MCF 10A (cell line): ENCODE measurements at regions not wholly inside any gene's neighbourhood (a gene's known extent, or its start where the extent isn't known, plus 50 kb on each side); places are given as distances from the start of the nearest gene placed in this dataset.
"Not testable (repeated sequence)": the region's sequence is repeated elsewhere in the genome, so short reads cannot be mapped to it uniquely, and the experiment has no call there.

Experiments
- BruUV-seq: library from RNA; stranded (reverse); fragments of 400-500 nt; replicated peaks from 2 replicates; lab custom pipeline; 2021; lab: Mats Ljungman, UMichigan
- CTCF ChIA-PET: fragments of 300-600 bp; sonication (Branson Sonifier 250); formaldehyde crosslinking; extraction: SDS; loops from one replicate; lab custom pipeline; 2021; ENCODE audit warnings: antibody characterized with exemption, inconsistent platforms; lab: Yijun Ruan, JAX
- POLR2A ChIA-PET: fragments of 300-600, 350-650 bp; sonication (Branson Sonifier 250); formaldehyde crosslinking; extraction: SDS; loops from one replicate; lab custom pipeline; 2020; ENCODE audit warnings: antibody characterized with exemption, inconsistent platforms; lab: Yijun Ruan, JAX
- DNase-seq: peaks from one replicate; pipeline ENCODE4 v3.0.0-alpha.2; 2018; ENCODE audit not compliant: unreplicated experiment
- H3K27ac Mint-ChIP-seq: one replicate; pipeline ENCODE4 v1.8.0; 2022; ENCODE audit warnings: mild to moderate bottlenecking, low read depth, mixed read lengths; ENCODE audit not compliant: unreplicated experiment
- H3K27me3 Mint-ChIP-seq: one replicate; pipeline ENCODE4 v1.8.0; 2022; ENCODE audit warnings: mixed read lengths; ENCODE audit not compliant: insufficient read depth, unreplicated experiment
- H3K36me3 Mint-ChIP-seq: one replicate; pipeline ENCODE4 v1.8.0; 2022; ENCODE audit warnings: mild to moderate bottlenecking, moderate library complexity, mixed read lengths; ENCODE audit not compliant: insufficient read depth, unreplicated experiment
- H3K4me1 Mint-ChIP-seq: one replicate; pipeline ENCODE4 v1.8.0; 2022; ENCODE audit warnings: mixed read lengths; ENCODE audit not compliant: insufficient read depth, unreplicated experiment
- H3K4me3 Mint-ChIP-seq: one replicate; pipeline ENCODE4 v1.8.0; 2022; ENCODE audit warnings: mild to moderate bottlenecking, moderate library complexity, mixed read lengths; ENCODE audit not compliant: unreplicated experiment
- H3K9me3 Mint-ChIP-seq: one replicate; pipeline ENCODE4 v1.8.0; 2022; ENCODE audit warnings: mixed read lengths; ENCODE audit not compliant: unreplicated experiment
- intact Hi-C: fragments of 100-400 bp; cut with micrococcal nuclease; formaldehyde crosslinking; loops from 2 replicates; pipeline ENCODE4 v1.14.1; 2022
- TF ChIP-seq, protein P1 (sequence below): fragments of 200-600 bp; IDR thresholded peaks from one replicate; pipeline ENCODE4 v1.8.0; 2022; ENCODE audit warnings: antibody characterized with exemption, mild to moderate bottlenecking; ENCODE audit not compliant: unreplicated experiment

DNA sequence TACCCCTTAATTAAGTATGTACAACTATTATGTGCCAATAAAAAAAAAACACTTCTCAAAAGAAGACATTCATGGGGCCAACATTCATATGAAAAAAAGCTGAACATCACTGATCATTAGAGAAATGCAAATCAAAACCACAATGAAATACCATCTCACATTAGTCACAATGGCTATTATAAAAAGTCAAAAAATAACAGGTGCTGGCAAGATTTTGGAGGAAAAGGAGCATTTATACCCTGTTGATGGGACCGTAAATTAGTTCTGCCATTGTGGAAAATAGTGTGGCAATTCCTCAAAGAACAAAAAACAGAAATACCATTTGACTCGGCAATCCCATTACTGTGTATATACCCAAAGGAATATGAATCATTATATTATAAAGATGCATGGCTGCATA lies 229.9 kb downstream of the PAPSS1 start:
- H3K4me3 Mint-ChIP-seq, result no peak overlapping the region
- no peaks in the 10 kb centered on the region for H3K4me1 Mint-ChIP-seq
- H3K27me3 Mint-ChIP-seq, result no peaks in the 10 kb centered on the region
- BruUV-seq, result no TSS peak
- intact Hi-C loops, result no loop called here
- H3K27ac Mint-ChIP-seq, result no peak overlapping the region
- no peak for DNase-seq
- TF ChIP-seq, protein P1, sequence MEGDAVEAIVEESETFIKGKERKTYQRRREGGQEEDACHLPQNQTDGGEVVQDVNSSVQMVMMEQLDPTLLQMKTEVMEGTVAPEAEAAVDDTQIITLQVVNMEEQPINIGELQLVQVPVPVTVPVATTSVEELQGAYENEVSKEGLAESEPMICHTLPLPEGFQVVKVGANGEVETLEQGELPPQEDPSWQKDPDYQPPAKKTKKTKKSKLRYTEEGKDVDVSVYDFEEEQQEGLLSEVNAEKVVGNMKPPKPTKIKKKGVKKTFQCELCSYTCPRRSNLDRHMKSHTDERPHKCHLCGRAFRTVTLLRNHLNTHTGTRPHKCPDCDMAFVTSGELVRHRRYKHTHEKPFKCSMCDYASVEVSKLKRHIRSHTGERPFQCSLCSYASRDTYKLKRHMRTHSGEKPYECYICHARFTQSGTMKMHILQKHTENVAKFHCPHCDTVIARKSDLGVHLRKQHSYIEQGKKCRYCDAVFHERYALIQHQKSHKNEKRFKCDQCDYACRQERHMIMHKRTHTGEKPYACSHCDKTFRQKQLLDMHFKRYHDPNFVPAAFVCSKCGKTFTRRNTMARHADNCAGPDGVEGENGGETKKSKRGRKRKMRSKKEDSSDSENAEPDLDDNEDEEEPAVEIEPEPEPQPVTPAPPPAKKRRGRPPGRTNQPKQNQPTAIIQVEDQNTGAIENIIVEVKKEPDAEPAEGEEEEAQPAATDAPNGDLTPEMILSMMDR, result no peak
- H3K36me3 Mint-ChIP-seq, result no peaks in the 10 kb centered on the region
- POLR2A ChIA-PET, result no interaction called here
- no peaks in the 10 kb centered on the region for H3K9me3 Mint-ChIP-seq
- CTCF ChIA-PET, result no interaction called here

DNA sequence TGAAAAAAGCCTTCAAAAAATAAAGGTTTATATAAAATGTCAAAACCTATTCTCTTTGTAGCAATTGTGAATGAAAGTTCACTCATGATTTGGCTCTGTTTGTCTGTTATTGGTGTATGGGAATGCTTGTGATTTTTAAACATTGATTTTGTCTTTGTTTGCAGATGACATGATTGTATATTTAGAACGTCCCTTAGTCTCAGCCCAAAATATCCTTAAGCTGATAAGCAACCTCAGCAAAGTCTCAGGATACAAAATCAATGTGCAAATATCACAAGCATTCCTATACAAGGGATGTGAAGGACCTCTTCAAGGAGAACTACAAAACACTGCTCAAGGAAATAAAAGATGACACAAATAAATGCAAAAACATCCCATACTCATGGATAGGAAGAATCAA lies 236.4 kb downstream of the PAPSS1 start:
- H3K36me3 Mint-ChIP-seq, intact Hi-C loops: not testable (repeated sequence)
- CTCF ChIA-PET, result interaction anchor here (0.7 kb wide), 1 partner anchor 308 kb away, joined by 3 read pairs; no protein-coding TSS in a partner anchor

DNA sequence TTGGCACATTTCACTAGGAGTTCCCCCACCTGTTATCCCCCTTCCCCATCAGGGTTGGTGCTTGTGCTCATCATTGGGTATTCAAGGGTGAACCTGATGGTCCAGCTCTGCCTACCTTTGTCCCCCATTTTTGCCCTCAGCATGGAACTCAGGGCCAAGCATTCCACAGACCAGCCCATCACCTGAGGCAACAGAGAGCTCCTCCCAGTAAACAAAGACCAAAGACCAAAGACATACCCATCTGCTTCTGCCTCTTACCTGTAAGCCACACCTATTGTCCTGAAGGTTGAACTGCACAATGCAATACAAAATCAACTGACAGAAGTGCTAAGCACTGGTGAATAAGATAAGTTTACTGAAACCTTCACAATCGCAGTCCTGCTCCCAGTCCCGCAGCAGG lies 237.5 kb downstream of the PAPSS1 start:
- Mint-ChIP-seq H3K36me3 (no peaks in the 10 kb centered on the region), H3K27me3 (no peaks in the 10 kb centered on the region), H3K4me3 (no peak overlapping the region), H3K27ac (peak overlapping the region; percentile 18), H3K9me3 (no peaks in the 10 kb centered on the region), H3K4me1 (no peaks in the 10 kb centered on the region)
- intact Hi-C loops, result no loop called here
- TF ChIP-seq, protein P1, result no peak
- no TSS peak for BruUV-seq
- ChIA-PET POLR2A (no interaction called here), CTCF (no interaction called here)
- DNase-seq, result no peak

More for the DNA sequence above, 236.4 kb downstream of the PAPSS1 start:
- H3K4me3 Mint-ChIP-seq, H3K27ac Mint-ChIP-seq, H3K27me3 Mint-ChIP-seq, POLR2A ChIA-PET, H3K4me1 Mint-ChIP-seq, H3K9me3 Mint-ChIP-seq, BruUV-seq, DNase-seq: not testable (repeated sequence)

DNA sequence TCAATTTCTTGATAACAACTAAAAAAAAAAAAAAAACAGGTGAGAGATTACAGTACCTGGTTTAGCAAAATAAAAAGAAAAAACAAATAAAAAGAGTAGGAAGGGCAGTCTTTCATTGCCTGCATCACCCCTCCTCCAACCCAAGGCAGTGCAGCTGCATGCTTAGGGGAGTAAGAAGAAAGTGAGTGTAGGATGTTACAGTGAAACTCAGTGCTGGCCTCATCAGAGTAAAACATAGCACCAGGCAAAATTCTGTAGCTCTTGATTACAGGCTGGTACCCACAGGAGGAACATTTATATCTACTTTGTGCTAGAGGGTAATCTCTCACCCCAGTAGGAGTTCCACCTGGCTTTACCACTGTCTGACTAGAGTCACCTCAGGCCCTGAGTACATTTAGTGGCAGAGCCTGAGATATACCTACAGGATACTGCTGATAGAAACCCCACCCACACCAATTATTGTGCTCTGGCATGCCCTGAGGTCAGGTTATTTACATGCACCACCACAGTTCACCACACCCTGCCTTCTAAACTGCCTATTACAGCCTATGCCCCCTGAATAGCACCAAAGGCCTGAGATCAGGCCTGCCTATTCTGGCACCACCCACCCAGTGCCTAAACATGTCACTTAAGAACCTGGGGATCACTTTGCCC lies 241.6 kb downstream of the PAPSS1 start:
- intact Hi-C loops, result no loop called here
- DNase-seq, result no peak
- Mint-ChIP-seq H3K9me3 (no peaks in the 10 kb centered on the region), H3K36me3 (no peaks in the 10 kb centered on the region), H3K27me3 (no peaks in the 10 kb centered on the region), H3K27ac (no peak overlapping the region), H3K4me1 (no peaks in the 10 kb centered on the region), H3K4me3 (no peak overlapping the region)
- BruUV-seq, result no TSS peak
- CTCF ChIA-PET, result no interaction called here
- POLR2A ChIA-PET, result no interaction called here
- TF ChIP-seq, protein P1, result no peak
